Kidney (tissue), 13 donors: ENCODE measurements at regions not wholly inside any gene's neighbourhood (a gene's known extent, or its start where the extent isn't known, plus 50 kb on each side); places are given as distances from the start of the nearest gene placed in this dataset.

Source experiments
- DNase-seq, 5 donors: peaks; one replicate each; pipeline ENCODE4 v3.0.0-alpha.2; 2013 to 2020
- FAIRE-seq: peaks from 2 replicates; lab custom pipeline; 2012; peaks lifted over from hg19 to GRCh38; lab: Jason Lieb, UNC
- H3K27ac ChIP-seq, 2 donors: one replicate each; pipeline ENCODE4 v1.7.0; 2013; ENCODE audit warnings: low read depth in 2 of 2, low read length in 2 of 2, inconsistent platforms in 1 of 2
- H3K27me3 ChIP-seq: one replicate; pipeline ENCODE4 v1.7.1; 2013; ENCODE audit warnings: low read length, inconsistent platforms; ENCODE audit not compliant: control insufficient read depth, insufficient read depth
- H3K36me3 ChIP-seq, 3 donors: one replicate each; pipeline versions ENCODE4 v1.7.0 to v1.7.1; 2013; ENCODE audit warnings: low read length in 3 of 3, control low read depth in 1 of 3, inconsistent platforms in 1 of 3; ENCODE audit not compliant: insufficient read depth in 3 of 3, control insufficient read depth in 2 of 3
- H3K4me1 ChIP-seq, 3 donors: one replicate each; pipeline versions ENCODE4 v1.7.0 to v1.7.1; 2013; ENCODE audit warnings: low read length in 3 of 3, inconsistent platforms in 1 of 3, low read depth in 1 of 3; ENCODE audit not compliant: control insufficient read depth in 2 of 3, insufficient read depth in 2 of 3
- H3K4me3 ChIP-seq, 3 donors: one replicate each; pipeline versions ENCODE4 v1.7.0 to v1.8.1; 2013; ENCODE audit warnings: low read length in 3 of 3, control low read depth in 1 of 3, inconsistent platforms in 1 of 3
- H3K9ac ChIP-seq, 3 donors: one replicate each; pipeline versions ENCODE4 v1.7.0 to v1.7.1; 2013; ENCODE audit warnings: low read length in 3 of 3, control low read depth in 1 of 3, inconsistent platforms in 1 of 3
- H3K9me3 ChIP-seq, 3 donors: one replicate each; pipeline versions ENCODE4 v1.7.0 to v1.7.1; 2013; ENCODE audit warnings: low read length in 3 of 3, control low read depth in 1 of 3, inconsistent platforms in 1 of 3; ENCODE audit not compliant: control insufficient read depth in 2 of 3, insufficient read depth in 1 of 3
- intact Hi-C: fragments of 100-400 bp; cut with DNase I; formaldehyde crosslinking; loops from one replicate; pipeline ENCODE4 v1.11.1; 2022
- TF ChIP-seq, protein P1 (sequence below): IDR thresholded peaks from 3 replicates; pipeline ENCODE4 v1.5.1; 2012; ENCODE audit warnings: mild to moderate bottlenecking, moderate library complexity, borderline replicate concordance; ENCODE audit not compliant: insufficient read depth; ENCODE audit errors: extremely low read depth
- donor health status: control.
- donor health status: control.
- donor health status: control.
- donor health status: control.
- donor health status: control.
- donor health status: DM: yes; HTN: yes; CAD: no.
- donor health status: Normal renal cell carcinoma (clear cell type).

DNA sequence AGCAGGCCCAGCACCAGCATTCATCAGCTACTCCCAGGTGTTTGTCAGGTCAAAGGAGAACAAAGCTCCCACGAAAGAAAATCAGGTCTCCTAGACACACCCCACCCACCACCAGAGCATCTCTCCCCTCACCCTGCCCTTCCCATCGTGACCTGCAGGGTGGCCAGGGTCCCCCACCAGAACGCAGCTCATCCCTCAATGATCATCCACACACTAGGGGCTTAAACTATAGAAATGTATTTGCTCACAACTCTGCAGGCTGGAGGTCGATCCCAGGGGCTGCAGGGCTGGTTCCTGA is 97.4 kb downstream of the RIPK4 start:
- H3K9ac ChIP-seq = no peak overlapping the region
- no peaks in the 10 kb centered on the region for H3K36me3 ChIP-seq
- FAIRE-seq = no peak
- no peaks in the 10 kb centered on the region for H3K27me3 ChIP-seq
- intact Hi-C loops = no loop called here
- no peak overlapping the region for H3K4me3 ChIP-seq
- TF ChIP-seq, protein P1, sequence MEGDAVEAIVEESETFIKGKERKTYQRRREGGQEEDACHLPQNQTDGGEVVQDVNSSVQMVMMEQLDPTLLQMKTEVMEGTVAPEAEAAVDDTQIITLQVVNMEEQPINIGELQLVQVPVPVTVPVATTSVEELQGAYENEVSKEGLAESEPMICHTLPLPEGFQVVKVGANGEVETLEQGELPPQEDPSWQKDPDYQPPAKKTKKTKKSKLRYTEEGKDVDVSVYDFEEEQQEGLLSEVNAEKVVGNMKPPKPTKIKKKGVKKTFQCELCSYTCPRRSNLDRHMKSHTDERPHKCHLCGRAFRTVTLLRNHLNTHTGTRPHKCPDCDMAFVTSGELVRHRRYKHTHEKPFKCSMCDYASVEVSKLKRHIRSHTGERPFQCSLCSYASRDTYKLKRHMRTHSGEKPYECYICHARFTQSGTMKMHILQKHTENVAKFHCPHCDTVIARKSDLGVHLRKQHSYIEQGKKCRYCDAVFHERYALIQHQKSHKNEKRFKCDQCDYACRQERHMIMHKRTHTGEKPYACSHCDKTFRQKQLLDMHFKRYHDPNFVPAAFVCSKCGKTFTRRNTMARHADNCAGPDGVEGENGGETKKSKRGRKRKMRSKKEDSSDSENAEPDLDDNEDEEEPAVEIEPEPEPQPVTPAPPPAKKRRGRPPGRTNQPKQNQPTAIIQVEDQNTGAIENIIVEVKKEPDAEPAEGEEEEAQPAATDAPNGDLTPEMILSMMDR = no peak
- H3K4me1 ChIP-seq = peaks cover 0 to 4% (median 3%) of the 10 kb centered on the region in 3 donors
- no peaks in the 10 kb centered on the region for H3K9me3 ChIP-seq
- H3K27ac ChIP-seq = no peak overlapping the region
- DNase-seq = no peak

DNA sequence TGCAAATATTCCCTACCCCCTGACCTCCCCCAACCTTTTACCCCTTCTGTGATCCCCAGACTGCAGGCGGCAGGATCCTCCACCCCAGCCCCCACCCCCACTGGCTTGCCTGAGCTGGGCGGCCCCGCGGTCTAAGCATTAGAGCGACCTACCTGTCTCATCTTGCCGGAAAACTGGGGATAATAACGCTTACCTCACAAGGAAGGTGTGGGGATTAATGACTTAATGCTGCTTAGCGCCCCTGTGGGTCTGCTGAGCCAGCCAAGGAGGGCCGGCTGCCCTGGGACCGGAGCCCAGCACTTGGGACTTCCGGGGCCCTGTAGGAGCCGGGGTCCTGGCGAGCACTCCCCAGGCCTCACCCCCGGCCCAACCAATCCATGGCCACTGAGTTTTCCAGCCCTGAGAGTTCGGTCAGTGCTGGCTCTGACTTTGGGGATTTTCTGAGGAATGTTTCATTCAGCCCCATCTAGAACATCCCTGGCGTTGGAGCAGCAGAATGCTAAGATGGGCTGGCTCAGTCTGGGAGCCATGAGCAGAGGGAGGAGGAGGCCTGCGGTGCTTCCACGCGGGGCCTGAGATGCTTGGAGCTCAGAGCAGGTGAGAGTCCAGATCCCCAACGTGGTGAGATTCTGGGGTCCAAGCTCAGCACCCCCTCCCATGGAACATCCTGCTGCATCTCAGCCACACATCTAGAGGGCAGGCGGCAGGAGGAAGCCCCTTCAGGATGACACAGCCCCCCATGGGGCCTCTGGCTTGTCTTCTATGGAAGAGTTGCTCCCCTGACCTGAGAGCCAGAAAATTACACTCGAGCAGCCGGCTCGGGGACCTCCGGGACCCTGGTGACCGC is 97.9 kb downstream of the RIPK4 start:
- H3K9me3 ChIP-seq = no peaks in the 10 kb centered on the region
- TF ChIP-seq, protein P1 = no peak
- FAIRE-seq = no peak
- intact Hi-C loops = no loop called here
- H3K36me3 ChIP-seq = no peaks in the 10 kb centered on the region
- no peak overlapping the region for H3K9ac ChIP-seq
- peaks cover 2% of the 10 kb centered on the region for H3K27me3 ChIP-seq
- peak in 1 of 5 donors; percentile 28 for DNase-seq
- no peak overlapping the region for H3K27ac ChIP-seq
- H3K4me3 ChIP-seq = no peak overlapping the region
- H3K4me1 ChIP-seq = peaks cover 0 to 7% (median 6%) of the 10 kb centered on the region in 3 donors

DNA sequence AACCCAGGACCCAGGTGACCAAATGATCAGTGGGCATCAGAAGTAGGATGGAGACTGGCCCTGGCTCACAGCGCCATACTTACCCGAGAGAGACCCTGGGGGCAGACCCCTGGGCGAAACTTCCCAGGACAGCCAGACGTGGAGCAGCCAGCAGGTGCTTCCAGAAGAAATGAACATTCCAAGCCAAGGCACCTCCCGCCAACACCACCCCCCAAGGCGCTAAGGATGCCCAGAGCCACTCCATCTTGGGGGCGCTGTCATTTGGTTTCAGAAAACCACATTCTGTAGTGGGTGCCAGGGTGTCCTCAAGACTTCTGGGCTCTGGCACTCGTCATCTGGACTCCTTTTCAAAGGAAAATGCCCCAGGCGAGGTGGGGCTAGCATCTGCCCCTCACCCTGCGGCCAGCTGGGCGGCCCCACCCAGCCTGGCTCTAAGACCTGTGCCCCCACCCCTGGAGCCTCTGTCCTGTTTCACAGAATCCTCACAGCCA is 98.8 kb downstream of the RIPK4 start:
- Histone ChIP-seq H3K27ac (no peak overlapping the region), H3K4me1 (peaks cover 0 to 7% (median 7%) of the 10 kb centered on the region in 3 donors), H3K9me3 (no peaks in the 10 kb centered on the region), H3K36me3 (no peaks in the 10 kb centered on the region), H3K4me3 (no peak overlapping the region), H3K9ac (no peak overlapping the region), H3K27me3 (peaks cover 2% of the 10 kb centered on the region)
- FAIRE-seq (no peak), DNase-seq (peak in 1 of 5 donors; percentile 23)
- intact Hi-C loops = no loop called here
- TF ChIP-seq, protein P1 = no peak
